Heart left ventricle (tissue), 13 donors: ENCODE measurements at regions not wholly inside any gene's neighbourhood (a gene's known extent, or its start where the extent isn't known, plus 50 kb on each side); places are given as distances from the start of the nearest gene placed in this dataset.

Experiments
- POLR2A ChIP-seq, 2 donors: fragments of 450-650 bp; IDR thresholded peaks; one replicate each; pipeline ENCODE4 v1.6.1; 2017; ENCODE audit warnings: antibody characterized with exemption in 2 of 2, mild to moderate bottlenecking in 2 of 2, moderate library complexity in 2 of 2
- TF ChIP-seq, protein P1 (sequence below), 12 donors: fragments of 200-600 bp; sonication (generic) in 4 of 12; IDR thresholded peaks; one replicate each; pipeline versions ENCODE4 v1.5.0 to v1.8.0; 2018 to 2022; ENCODE audit warnings: antibody characterized with exemption in 12 of 12, mild to moderate bottlenecking in 5 of 12
- donor health status: ischemic (EF 13 %, LVEDD 7.1; RV severe dilation, severe dysfunction).
- donor health status: DM: no; HTN: yes; CAD: no.
- donor health status: DM: no; HTN: no; CAD: no.
- donor health status: ischemic (EF 25% LVEDD 6.9; RV normal size, moderate dysfunction).
- donor health status: ischemic (EF 25% LVEDD 5.7; RV mildly dilated, moderate dysfunction).
- donor health status: ischemic (EF 35%, LVEDD 5.7; RV mildly dilated, moderate dysfunction).
- donor health status: nonischemic (EF 11% LVEDD 7.7; RV severe dilation, severe dysfunction).
- donor health status: DM: yes; HTN: yes; CAD: no.
- donor health status: PGD.
- donor health status: ischemic (EF 29% LVEDD 5.4; RV normal size, mild dysfunction).
- donor health status: nonischemic (EF 23%, LVEDD 6.1; RV moderate dilation, normal function).

DNA sequence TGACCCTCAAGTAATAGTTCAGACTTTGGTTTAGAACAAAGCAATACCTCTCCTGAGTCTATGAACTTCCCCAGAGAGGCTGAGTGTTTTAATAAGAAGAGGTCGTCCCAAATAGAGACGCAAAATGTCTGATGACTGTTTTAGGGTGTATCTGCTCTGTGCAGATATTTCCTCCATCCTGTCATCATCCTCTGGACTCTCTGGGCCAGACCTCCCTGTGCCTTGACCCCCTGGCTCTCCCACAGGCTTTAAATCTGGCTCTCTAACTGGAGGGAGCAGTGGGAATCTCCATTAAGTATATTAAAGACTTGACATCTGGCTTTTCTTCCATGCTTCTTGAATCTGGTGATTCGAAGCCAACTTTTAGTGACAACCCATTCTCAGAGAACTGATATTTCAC, 633.3 kb downstream of the INHBA start:
- TF ChIP-seq, protein P1, sequence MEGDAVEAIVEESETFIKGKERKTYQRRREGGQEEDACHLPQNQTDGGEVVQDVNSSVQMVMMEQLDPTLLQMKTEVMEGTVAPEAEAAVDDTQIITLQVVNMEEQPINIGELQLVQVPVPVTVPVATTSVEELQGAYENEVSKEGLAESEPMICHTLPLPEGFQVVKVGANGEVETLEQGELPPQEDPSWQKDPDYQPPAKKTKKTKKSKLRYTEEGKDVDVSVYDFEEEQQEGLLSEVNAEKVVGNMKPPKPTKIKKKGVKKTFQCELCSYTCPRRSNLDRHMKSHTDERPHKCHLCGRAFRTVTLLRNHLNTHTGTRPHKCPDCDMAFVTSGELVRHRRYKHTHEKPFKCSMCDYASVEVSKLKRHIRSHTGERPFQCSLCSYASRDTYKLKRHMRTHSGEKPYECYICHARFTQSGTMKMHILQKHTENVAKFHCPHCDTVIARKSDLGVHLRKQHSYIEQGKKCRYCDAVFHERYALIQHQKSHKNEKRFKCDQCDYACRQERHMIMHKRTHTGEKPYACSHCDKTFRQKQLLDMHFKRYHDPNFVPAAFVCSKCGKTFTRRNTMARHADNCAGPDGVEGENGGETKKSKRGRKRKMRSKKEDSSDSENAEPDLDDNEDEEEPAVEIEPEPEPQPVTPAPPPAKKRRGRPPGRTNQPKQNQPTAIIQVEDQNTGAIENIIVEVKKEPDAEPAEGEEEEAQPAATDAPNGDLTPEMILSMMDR (IDR thresholded peaks at IDR 0.05): no peak
- no peak for TF ChIP-seq POLR2A (IDR thresholded peaks at IDR 0.05)
